H54 (cell line): ENCODE measurements at regions not wholly inside any gene's neighbourhood (a gene's known extent, or its start where the extent isn't known, plus 50 kb on each side); places are given as distances from the start of the nearest gene placed in this dataset.
A peak's percentile ranks its signal among the peaks of the same experiment; 100 is the strongest.
"Not testable (repeated sequence)": the region's sequence is repeated elsewhere in the genome, so short reads cannot be mapped to it uniquely, and the experiment has no call there.

Source experiments
- DNase-seq: peaks from one replicate; pipeline ENCODE4 v3.0.0; 2011; ENCODE audit warnings: low spot score, mixed read lengths; ENCODE audit not compliant: insufficient read length
- FAIRE-seq: peaks from 3 replicates; lab custom pipeline; 2011; peaks lifted over from hg19 to GRCh38; lab: Jason Lieb, UNC
- POLR2A ChIP-seq: IDR thresholded peaks from 2 replicates; pipeline ENCODE4 v1.6.1; 2011; ENCODE audit warnings: low read depth, mild to moderate bottlenecking, low read length

DNA sequence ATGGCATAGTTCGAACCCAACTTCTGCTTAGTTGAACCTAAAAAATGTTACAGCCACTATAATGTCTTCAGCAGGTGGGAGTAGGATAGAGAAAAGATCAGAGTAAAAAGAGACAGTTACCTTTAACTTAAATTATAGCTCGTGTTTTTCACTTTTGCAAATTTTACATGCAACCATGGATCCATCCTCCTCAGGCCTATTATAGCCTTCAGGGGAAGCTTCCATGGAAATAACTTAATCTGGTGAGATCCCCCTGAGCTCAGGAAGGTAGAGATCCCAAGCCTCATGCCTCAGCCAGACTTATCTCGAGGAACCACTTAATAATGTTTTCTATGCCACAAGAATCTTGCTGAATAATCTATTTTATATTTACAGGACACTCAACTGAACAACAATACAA lies 159.4 kb upstream of the FAM3C start:
- no peak for TF ChIP-seq POLR2A
- DNase-seq (no peak), FAIRE-seq (no peak)

DNA sequence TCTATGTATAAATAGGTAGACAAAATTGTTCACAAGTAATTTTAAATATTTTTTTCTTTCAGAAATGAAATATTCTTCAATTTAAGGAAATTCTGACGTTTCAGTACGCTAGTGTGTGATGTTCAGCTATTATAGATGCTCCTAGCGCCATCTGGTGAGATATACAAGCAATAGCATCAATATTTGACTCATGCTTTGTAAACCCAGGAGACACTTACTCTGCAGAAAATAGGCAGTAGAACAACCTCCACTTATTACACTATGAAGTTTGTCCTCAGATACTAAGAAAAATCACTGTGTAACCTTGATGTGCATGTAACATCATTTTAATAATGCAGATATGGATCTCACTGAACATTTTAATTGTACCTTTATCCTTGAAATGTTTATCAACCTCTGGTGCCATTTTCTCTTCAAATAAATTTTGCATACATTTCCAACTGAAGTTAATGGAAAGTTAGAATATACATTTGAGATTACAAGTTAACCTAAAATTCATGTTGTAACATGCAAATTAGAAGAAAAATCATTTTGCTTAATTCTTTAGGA lies 151.5 kb upstream of the FAM3C start:
- FAIRE-seq: peak; percentile 38
- TF ChIP-seq POLR2A: no peak
- peak; percentile 18 for DNase-seq

DNA sequence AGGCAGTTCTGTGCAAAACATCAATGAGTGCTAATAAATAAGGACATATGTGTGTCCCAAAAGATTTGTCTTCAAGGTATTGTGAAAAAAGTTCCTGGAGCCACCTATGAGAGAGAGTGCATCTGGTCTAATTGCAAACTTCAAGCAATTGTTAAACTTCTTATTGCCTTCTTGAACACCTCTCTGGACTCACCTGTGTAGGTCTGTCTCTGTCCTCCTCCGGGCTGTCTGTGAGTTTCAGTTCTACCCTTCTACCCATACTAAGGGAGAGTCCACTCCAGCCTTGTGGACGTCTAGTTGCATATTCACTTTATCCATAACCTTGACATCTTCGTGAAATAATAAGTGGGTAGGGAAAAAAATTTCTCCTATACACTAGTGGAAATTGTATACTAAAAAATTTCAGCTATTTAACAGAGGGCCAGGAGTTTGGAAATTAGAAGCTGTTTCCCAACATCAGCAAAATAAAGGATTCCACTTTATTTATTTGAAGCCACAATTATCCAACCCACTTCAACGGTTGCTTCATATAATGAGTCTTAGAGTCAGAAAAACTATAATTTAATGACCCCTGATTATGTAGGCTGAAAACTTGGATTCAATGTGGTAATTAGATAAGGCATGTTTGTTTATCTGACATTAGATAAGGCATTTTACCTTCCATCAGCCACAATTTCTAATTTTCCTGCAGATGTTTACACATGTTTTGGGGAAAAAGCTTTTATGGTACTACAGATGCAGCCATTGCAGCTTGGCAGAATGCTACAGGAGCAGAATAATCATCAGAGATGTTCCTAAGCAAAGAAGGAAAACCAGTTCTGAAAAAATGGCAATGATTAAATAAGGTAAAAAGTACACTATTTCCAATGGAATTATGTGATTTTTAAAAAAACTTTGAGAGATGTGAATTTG lies 150.8 kb upstream of the FAM3C start:
- no peak for DNase-seq
- TF ChIP-seq POLR2A: no peak
- FAIRE-seq: no peak

DNA sequence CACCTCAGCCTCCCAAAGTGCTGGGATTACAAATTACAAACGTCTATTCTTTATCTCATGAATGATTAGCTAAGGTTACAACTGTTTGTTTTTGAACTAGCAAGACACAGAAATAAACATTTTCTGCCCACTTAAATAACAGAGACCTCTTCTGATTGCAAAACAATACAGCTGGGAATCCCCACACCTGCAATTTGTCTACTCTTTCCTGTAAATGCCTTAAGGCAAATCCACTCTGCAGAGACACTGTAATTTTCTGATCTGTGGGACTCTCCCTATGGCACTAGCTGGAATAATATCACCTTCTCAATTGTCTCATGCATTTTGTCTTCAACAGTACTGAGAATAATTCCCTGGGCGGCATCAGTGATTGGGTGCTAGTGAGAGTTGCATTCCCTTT lies 149.3 kb upstream of the FAM3C start:
- no peak for TF ChIP-seq POLR2A
- FAIRE-seq: no peak
- DNase-seq: no peak

GRCh38 chr7:121544726-121545125 lies 148.6 kb upstream of the FAM3C start:
- TF ChIP-seq POLR2A: no peak
- FAIRE-seq (peak; percentile 99), DNase-seq (peak; percentile 24)

DNA sequence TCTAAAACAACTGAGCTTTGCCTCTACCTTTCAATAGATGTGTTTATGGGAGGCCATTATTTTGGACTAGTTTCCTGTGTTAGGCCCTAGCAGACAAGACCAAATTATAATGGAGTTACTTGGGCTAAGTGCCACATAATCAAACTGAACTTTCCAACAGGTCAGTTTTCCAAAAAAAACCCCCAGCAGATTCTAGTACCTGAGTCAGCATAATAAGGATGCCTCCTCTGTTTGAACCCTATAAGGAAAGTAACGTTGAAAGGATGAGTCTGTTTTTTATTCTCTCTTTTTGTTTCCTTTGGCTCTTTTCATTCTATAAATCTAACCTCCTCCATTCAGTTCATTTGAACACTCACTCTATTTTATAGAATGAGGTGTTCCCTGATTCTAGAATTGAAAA lies 148.1 kb upstream of the FAM3C start:
- FAIRE-seq (no peak), DNase-seq (no peak)
- TF ChIP-seq POLR2A: no peak

DNA sequence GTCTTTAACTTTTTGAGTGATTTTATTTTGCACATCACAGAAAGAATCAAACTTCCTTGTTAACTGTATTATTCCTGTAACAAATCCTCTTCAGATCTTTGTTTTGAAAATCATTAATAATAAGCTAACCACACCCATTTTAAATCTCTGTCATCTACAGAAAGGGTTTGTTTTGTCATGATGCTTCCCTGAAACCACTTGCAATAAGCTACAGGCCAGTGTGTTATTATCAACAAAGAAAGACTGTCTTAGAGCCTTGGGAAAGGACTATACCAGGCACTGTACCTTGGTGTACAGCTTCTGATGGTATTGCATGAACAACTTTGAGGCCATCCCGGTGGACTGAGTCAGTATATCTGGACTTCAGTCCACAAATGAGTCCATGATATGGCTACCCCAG lies 145.3 kb upstream of the FAM3C start:
- no peak for TF ChIP-seq POLR2A
- no peak for FAIRE-seq
- no peak for DNase-seq

GRCh38 chr7:121540138-121540537 lies 144.0 kb upstream of the FAM3C start:
- DNase-seq (no peak), FAIRE-seq (no peak)
- TF ChIP-seq POLR2A: no peak

GRCh38 chr7:121537031-121537430 lies 140.9 kb upstream of the FAM3C start:
- DNase-seq (no peak), FAIRE-seq (no peak)
- TF ChIP-seq POLR2A: no peak

- no peak for TF ChIP-seq POLR2A
- peak; percentile 23 for FAIRE-seq
- no peak for DNase-seq
Measured at GRCh38 chr7:121531175-121532070, 135.3 kb upstream of the FAM3C start.

GRCh38 chr7:121530227-121531174 lies 134.4 kb upstream of the FAM3C start:
- FAIRE-seq (peak; percentile 100), DNase-seq (peak; percentile 20)

GRCh38 chr7:121529003-121529402 lies 132.9 kb upstream of the FAM3C start:
- DNase-seq: no peak
- no peak for FAIRE-seq
- TF ChIP-seq POLR2A: no peak

More at GRCh38 chr7:121530227-121531174, 134.4 kb upstream of the FAM3C start:
- no peak for TF ChIP-seq POLR2A

- FAIRE-seq, DNase-seq: not testable (repeated sequence)
Measured at GRCh38 chr7:121526210-121526609, 130.1 kb upstream of the FAM3C start.
